SU-DHL-6 (cell line): ENCODE measurements at regions not wholly inside any gene's neighbourhood (a gene's known extent, or its start where the extent isn't known, plus 50 kb on each side); places are given as distances from the start of the nearest gene placed in this dataset.

Experiments used
- H2AFZ ChIP-seq: fragments of 200-600 bp; sonication (generic); 2 replicates; pipeline ENCODE4 v1.6.1; 2014; ENCODE audit warnings: low read depth, mild to moderate bottlenecking, moderate library complexity, mixed read lengths, antibody characterized with exemption, low read length; ENCODE audit not compliant: severe bottlenecking
- H3F3A ChIP-seq: fragments of 200-600 bp; shearing (Covaris generic); 2 replicates; pipeline ENCODE4 v1.6.0; 2016; ENCODE audit warnings: antibody characterized with exemption, mild to moderate bottlenecking; ENCODE audit not compliant: insufficient read depth
- H3K27ac ChIP-seq: fragments of 200-600 bp; sonication (generic); 2 replicates; pipeline ENCODE4 v1.5.1; 2016; ENCODE audit warnings: low read depth, mild to moderate bottlenecking, low read length, moderate library complexity, mixed read lengths
- H3K27me3 ChIP-seq: fragments of 200-600 bp; sonication (generic), shearing (Covaris generic); 2 replicates; pipeline ENCODE4 v1.6.0; 2014; ENCODE audit warnings: mild to moderate bottlenecking, low read length
- H3K36me3 ChIP-seq: fragments of 200-600 bp; sonication (generic); 2 replicates; pipeline ENCODE4 v1.6.1; 2014; ENCODE audit warnings: mild to moderate bottlenecking, low read length, mixed read lengths
- H3K4me2 ChIP-seq: fragments of 300-600, 200-600 bp; shearing (Covaris generic), sonication (generic); 2 replicates; pipeline ENCODE4 v1.6.0; 2014; ENCODE audit warnings: low read length, low read depth, mild to moderate bottlenecking; ENCODE audit not compliant: poor library complexity, severe bottlenecking
- H3K4me3 ChIP-seq: fragments of 200-600 bp; sonication (generic); 2 replicates; pipeline ENCODE4 v1.5.1; 2014; ENCODE audit warnings: antibody characterized with exemption, low read length, mild to moderate bottlenecking, mixed read lengths; ENCODE audit not compliant: insufficient read depth, poor library complexity, severe bottlenecking
- H3K79me2 ChIP-seq: fragments of 200-600 bp; sonication (generic); 2 replicates; pipeline ENCODE4 v1.6.1; 2014; ENCODE audit warnings: mild to moderate bottlenecking, low read length, moderate library complexity; ENCODE audit not compliant: insufficient read depth
- H3K9ac ChIP-seq: fragments of 200-600 bp; sonication (generic); 2 replicates; pipeline ENCODE4 v1.7.0; 2014; ENCODE audit warnings: mild to moderate bottlenecking, low read length
- H3K9me2 ChIP-seq: fragments of 200-600 bp; sonication (generic); replicated peaks from 2 replicates; pipeline ENCODE4 v1.6.1; 2014; ENCODE audit warnings: low read length; ENCODE audit not compliant: insufficient read depth
- H3K9me3 ChIP-seq: fragments of 200-600 bp; sonication (generic); 2 replicates; pipeline ENCODE4 v1.6.1; 2014; ENCODE audit warnings: low read length, mixed read lengths; ENCODE audit not compliant: insufficient read depth
- H4K20me1 ChIP-seq: fragments of 200-600 bp; sonication (generic); 2 replicates; pipeline ENCODE4 v1.6.1; 2014; ENCODE audit warnings: low read depth, mild to moderate bottlenecking, antibody characterized with exemption, low read length, moderate library complexity, mixed read lengths
- EZH2phosphoT487 ChIP-seq: fragments of 200-600 bp; sonication (generic), shearing (Covaris generic); conservative IDR thresholded peaks from 2 replicates; pipeline ENCODE4 v1.6.1; 2018; ENCODE audit warnings: mild to moderate bottlenecking, antibody characterized with exemption, low read length, moderate library complexity, mixed read lengths
- TF ChIP-seq, protein P1 (sequence below): fragments of 200-600 bp; sonication (generic); IDR thresholded peaks from one replicate; pipeline ENCODE4 v1.5.1; 2017; ENCODE audit warnings: antibody characterized with exemption, mild to moderate bottlenecking, low read length, moderate library complexity; ENCODE audit not compliant: insufficient read depth, poor library complexity, severe bottlenecking

- no peaks in the 10 kb centered on the region for H3K79me2 ChIP-seq
- no peaks in the 10 kb centered on the region for H3K9me3 ChIP-seq
- H3K27me3 ChIP-seq: no peaks in the 10 kb centered on the region
- H3K9me2 ChIP-seq: no peaks in the 10 kb centered on the region
- no peak overlapping the region for H2AFZ ChIP-seq
- no peak overlapping the region for H3K4me3 ChIP-seq
- H3K27ac ChIP-seq: no peak overlapping the region
- no peak overlapping the region for H3K9ac ChIP-seq
- H3K4me2 ChIP-seq: no peak overlapping the region
- no peaks in the 10 kb centered on the region for H3K36me3 ChIP-seq
- H4K20me1 ChIP-seq: no peaks in the 10 kb centered on the region
- no peaks in the 10 kb centered on the region for H3F3A ChIP-seq
- TF ChIP-seq, protein P1, sequence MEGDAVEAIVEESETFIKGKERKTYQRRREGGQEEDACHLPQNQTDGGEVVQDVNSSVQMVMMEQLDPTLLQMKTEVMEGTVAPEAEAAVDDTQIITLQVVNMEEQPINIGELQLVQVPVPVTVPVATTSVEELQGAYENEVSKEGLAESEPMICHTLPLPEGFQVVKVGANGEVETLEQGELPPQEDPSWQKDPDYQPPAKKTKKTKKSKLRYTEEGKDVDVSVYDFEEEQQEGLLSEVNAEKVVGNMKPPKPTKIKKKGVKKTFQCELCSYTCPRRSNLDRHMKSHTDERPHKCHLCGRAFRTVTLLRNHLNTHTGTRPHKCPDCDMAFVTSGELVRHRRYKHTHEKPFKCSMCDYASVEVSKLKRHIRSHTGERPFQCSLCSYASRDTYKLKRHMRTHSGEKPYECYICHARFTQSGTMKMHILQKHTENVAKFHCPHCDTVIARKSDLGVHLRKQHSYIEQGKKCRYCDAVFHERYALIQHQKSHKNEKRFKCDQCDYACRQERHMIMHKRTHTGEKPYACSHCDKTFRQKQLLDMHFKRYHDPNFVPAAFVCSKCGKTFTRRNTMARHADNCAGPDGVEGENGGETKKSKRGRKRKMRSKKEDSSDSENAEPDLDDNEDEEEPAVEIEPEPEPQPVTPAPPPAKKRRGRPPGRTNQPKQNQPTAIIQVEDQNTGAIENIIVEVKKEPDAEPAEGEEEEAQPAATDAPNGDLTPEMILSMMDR: no peak
- TF ChIP-seq EZH2phosphoT487: no peak
These were observed 173.1 kb downstream of the NECTIN3 start for GRCh38 chr3:111244760-111245159.

GRCh38 chr3:111246967-111247760 is 175.5 kb downstream of the NECTIN3 start:
- no peaks in the 10 kb centered on the region for H3K79me2 ChIP-seq
- H3K9ac ChIP-seq: no peak overlapping the region
- no peaks in the 10 kb centered on the region for H3K36me3 ChIP-seq
- no peaks in the 10 kb centered on the region for H3K27me3 ChIP-seq
- no peaks in the 10 kb centered on the region for H3K9me2 ChIP-seq
- H3F3A ChIP-seq: no peaks in the 10 kb centered on the region
- H4K20me1 ChIP-seq: no peaks in the 10 kb centered on the region
- no peaks in the 10 kb centered on the region for H3K9me3 ChIP-seq
- H3K4me2 ChIP-seq: no peak overlapping the region
- H3K27ac ChIP-seq: no peak overlapping the region
- TF ChIP-seq, protein P1: no peak
- TF ChIP-seq EZH2phosphoT487: no peak
- H3K4me3 ChIP-seq: no peak overlapping the region
- H2AFZ ChIP-seq: no peak overlapping the region

DNA sequence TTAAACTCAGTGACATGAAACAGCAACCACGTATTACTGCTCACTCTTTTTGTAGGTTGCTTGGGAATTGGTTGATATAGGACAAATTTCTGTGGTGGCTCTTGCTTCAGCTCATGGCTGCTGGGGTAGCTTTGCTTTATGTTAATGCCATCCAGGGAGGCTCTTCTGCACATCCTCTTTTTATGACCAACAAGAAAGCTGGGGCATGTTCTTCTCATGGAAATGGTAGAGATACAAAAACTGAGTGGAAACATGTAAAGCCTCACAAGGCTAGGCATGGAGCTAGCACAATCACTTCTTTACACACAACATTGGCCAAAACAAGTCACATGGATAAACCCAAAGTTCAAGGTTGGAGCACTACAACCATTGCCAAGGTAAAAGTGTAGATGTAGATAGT is 176.8 kb downstream of the NECTIN3 start:
- Histone ChIP-seq H3K79me2 (no peaks in the 10 kb centered on the region), H2AFZ (no peak overlapping the region), H3K27ac (no peak overlapping the region), H3F3A (no peaks in the 10 kb centered on the region), H3K4me2 (no peak overlapping the region), H3K9me2 (no peaks in the 10 kb centered on the region), H3K9ac (no peak overlapping the region), H3K36me3 (no peaks in the 10 kb centered on the region), H4K20me1 (no peaks in the 10 kb centered on the region), H3K27me3 (no peaks in the 10 kb centered on the region), H3K4me3 (no peak overlapping the region), H3K9me3 (no peaks in the 10 kb centered on the region)
- TF ChIP-seq, protein P1: no peak
- no peak for TF ChIP-seq EZH2phosphoT487
